ENCODE measurements at regions not wholly inside any gene's neighbourhood (a gene's known extent, or its start where the extent isn't known, plus 50 kb on each side); places are given as distances from the start of the nearest gene placed in this dataset.

DNA sequence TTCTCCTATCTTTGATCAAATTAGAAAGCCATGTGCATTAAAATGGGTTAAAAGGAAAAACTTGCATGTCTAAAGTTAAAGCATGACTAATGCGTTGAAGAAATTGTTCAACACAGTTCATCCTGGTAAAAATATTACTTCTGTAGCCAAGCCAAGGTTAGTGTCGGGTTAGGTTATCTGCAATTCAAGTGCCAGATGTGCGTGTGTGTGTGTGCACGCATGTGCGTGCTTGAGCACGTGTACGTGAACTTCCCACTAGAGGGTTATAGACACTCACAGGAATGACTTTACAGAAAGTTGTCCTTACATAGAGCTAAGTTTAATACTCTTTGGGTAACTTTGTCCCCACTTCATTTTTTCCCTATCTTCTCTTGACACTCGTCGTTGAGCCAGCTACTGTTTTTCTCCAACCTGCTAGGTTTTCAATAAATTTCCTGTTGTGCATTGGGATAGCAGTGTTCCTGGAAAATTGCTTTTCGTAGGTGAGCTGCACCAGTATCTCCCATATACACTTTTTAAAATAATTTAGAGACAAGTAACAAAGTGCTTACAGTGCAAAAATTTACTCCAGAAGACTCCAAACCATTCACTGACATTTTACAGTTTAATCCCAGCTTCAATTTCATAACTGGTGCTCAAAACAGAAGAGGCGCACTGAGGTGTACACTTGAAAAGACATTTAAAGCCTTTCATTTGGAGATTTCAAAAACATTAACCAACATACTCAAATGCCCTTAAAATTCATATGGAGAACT is 353.8 kb downstream of the NFIB start:
- TF ChIP-seq, protein P1, sequence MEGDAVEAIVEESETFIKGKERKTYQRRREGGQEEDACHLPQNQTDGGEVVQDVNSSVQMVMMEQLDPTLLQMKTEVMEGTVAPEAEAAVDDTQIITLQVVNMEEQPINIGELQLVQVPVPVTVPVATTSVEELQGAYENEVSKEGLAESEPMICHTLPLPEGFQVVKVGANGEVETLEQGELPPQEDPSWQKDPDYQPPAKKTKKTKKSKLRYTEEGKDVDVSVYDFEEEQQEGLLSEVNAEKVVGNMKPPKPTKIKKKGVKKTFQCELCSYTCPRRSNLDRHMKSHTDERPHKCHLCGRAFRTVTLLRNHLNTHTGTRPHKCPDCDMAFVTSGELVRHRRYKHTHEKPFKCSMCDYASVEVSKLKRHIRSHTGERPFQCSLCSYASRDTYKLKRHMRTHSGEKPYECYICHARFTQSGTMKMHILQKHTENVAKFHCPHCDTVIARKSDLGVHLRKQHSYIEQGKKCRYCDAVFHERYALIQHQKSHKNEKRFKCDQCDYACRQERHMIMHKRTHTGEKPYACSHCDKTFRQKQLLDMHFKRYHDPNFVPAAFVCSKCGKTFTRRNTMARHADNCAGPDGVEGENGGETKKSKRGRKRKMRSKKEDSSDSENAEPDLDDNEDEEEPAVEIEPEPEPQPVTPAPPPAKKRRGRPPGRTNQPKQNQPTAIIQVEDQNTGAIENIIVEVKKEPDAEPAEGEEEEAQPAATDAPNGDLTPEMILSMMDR (IDR thresholded peaks at IDR 0.05; ENCODE audit: low read depth, low read length, poor library complexity, severe bottlenecking): no peak
- no peak for TF ChIP-seq EZH2phosphoT487 (IDR thresholded peaks at IDR 0.05; ENCODE audit: borderline replicate concordance, low read length)

All from DOHH2 (cell line).